IMR-90 (cell line): ENCODE measurements at regions not wholly inside any gene's neighbourhood (a gene's known extent, or its start where the extent isn't known, plus 50 kb on each side); places are given as distances from the start of the nearest gene placed in this dataset.

Experiments
- CTCF ChIP-seq: conservative IDR thresholded peaks from 2 replicates; pipeline ENCODE4 v1.5.1; 2012; ENCODE audit warnings: mild to moderate bottlenecking, low read depth, low read length, improper control_type of control experiment
- ELK1 ChIP-seq: fragments of 150-350 bp; IDR thresholded peaks from 2 replicates; pipeline ENCODE4 v1.6.1; 2016; ENCODE audit warnings: low read depth, mild to moderate bottlenecking, low read length, moderate library complexity, borderline replicate concordance
- MAFK ChIP-seq: IDR thresholded peaks from 2 replicates; pipeline ENCODE4 v1.6.1; 2012; ENCODE audit warnings: low read depth, low read length, improper control_type of control experiment
- MXI1 ChIP-seq: IDR thresholded peaks from 2 replicates; pipeline ENCODE4 v1.6.1; 2012; ENCODE audit warnings: low read depth, mild to moderate bottlenecking, low read length, moderate library complexity, borderline replicate concordance
- POLR2A ChIP-seq: IDR thresholded peaks from 2 replicates; pipeline ENCODE4 v1.6.1; 2012; ENCODE audit warnings: mild to moderate bottlenecking, low read depth, low read length
- RAD21 ChIP-seq: IDR thresholded peaks from 2 replicates; pipeline ENCODE4 v1.6.1; 2012; ENCODE audit warnings: low read length, improper control_type of control experiment

GRCh38 chr2:176657393-176657792, 388.2 kb downstream of the MTX2 start:
- TF ChIP-seq CTCF (no peak), RAD21 (no peak), POLR2A (no peak), MXI1 (no peak), ELK1 (no peak), MAFK (no peak)
